ENCODE measurements at regions not wholly inside any gene's neighbourhood (a gene's known extent, or its start where the extent isn't known, plus 50 kb on each side); places are given as distances from the start of the nearest gene placed in this dataset.

DNA sequence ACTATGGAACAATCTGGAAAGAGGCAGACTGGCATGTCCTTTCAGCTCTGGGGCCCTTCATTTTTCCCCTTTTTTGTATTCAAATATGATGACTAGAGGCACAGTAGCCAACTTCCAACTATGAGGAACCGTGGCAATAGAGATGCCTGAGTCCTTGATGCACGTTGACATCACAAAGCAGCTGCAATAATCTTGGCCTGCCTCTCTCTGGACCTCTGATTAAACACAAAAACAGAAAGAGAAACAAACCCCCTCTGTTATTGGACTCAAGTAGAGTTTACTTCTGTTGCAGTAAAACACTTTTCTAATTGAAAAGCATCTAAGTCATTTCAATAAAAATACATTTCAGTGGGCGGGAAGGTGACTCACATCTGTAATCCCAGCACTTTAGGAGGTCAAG is 122.2 kb upstream of the GRAMD2B start:
- H3K9me3 Mint-ChIP-seq (ENCODE audit: low read depth): peaks cover 23% of the 10 kb centered on the region
- no peak for DNase-seq (ENCODE audit: low spot score, unreplicated experiment)
- TF ChIP-seq, protein P1, sequence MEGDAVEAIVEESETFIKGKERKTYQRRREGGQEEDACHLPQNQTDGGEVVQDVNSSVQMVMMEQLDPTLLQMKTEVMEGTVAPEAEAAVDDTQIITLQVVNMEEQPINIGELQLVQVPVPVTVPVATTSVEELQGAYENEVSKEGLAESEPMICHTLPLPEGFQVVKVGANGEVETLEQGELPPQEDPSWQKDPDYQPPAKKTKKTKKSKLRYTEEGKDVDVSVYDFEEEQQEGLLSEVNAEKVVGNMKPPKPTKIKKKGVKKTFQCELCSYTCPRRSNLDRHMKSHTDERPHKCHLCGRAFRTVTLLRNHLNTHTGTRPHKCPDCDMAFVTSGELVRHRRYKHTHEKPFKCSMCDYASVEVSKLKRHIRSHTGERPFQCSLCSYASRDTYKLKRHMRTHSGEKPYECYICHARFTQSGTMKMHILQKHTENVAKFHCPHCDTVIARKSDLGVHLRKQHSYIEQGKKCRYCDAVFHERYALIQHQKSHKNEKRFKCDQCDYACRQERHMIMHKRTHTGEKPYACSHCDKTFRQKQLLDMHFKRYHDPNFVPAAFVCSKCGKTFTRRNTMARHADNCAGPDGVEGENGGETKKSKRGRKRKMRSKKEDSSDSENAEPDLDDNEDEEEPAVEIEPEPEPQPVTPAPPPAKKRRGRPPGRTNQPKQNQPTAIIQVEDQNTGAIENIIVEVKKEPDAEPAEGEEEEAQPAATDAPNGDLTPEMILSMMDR (IDR thresholded peaks at IDR 0.05; ENCODE audit: unreplicated experiment): no peak
- no peak overlapping the region for H3K4me3 Mint-ChIP-seq (ENCODE audit: low read depth)
- H3K4me1 Mint-ChIP-seq (ENCODE audit: low read depth): no peaks in the 10 kb centered on the region
- peaks cover 3% of the 10 kb centered on the region for H3K36me3 Mint-ChIP-seq (ENCODE audit: insufficient read depth)
- H3K27me3 Mint-ChIP-seq: no peaks in the 10 kb centered on the region
- no peak overlapping the region for H3K27ac Mint-ChIP-seq

DNA sequence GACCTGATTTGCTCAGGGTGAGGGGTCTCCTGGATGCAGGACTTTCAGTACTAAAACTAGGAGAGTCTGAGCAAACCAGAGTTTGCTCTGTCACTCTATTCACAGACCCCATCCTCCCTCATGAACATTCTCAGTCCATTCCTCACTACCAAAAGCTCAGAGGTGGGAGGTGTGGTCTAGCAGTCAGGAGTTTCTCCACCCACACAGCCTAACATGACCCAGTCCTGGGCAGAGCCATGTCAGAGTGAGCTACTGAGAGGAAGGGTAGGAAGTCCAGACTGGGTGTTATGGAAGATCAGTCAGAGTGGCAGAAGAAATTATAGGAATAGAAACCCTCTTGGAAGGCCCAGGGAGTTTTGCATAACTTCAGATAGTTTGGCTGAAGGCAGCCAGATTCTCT is 113.3 kb upstream of the GRAMD2B start:
- no peak overlapping the region for H3K4me3 Mint-ChIP-seq (ENCODE audit: low read depth)
- TF ChIP-seq, protein P1 (IDR thresholded peaks at IDR 0.05; ENCODE audit: unreplicated experiment): no peak
- H3K27ac Mint-ChIP-seq: no peak overlapping the region
- H3K4me1 Mint-ChIP-seq (ENCODE audit: low read depth): peaks cover 14% of the 10 kb centered on the region
- no peak for DNase-seq (ENCODE audit: low spot score, unreplicated experiment)
- no peaks in the 10 kb centered on the region for H3K27me3 Mint-ChIP-seq
- peaks cover 19% of the 10 kb centered on the region for H3K9me3 Mint-ChIP-seq (ENCODE audit: low read depth)
- peaks cover 3% of the 10 kb centered on the region for H3K36me3 Mint-ChIP-seq (ENCODE audit: insufficient read depth)

DNA sequence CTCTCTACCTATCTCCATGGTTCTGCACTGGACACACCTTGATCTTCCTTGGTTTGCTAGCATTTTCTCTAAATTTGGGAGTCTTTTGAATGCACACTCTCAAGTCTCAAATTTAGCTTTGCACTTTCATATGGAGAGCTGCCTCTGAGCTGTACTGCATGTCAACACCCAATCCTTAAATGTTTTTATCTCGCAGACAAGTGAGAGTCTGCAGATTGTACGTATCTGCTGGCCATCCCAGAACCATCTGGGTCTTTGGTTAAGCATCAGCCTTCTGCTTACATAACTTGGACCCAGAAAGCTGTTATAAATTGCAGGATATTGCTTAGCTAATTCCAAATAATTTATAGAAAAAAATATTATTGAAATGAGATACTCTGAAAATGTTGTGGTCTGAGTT is 111.4 kb upstream of the GRAMD2B start:
- H3K9me3 Mint-ChIP-seq (ENCODE audit: low read depth): peaks cover 16% of the 10 kb centered on the region

DNA sequence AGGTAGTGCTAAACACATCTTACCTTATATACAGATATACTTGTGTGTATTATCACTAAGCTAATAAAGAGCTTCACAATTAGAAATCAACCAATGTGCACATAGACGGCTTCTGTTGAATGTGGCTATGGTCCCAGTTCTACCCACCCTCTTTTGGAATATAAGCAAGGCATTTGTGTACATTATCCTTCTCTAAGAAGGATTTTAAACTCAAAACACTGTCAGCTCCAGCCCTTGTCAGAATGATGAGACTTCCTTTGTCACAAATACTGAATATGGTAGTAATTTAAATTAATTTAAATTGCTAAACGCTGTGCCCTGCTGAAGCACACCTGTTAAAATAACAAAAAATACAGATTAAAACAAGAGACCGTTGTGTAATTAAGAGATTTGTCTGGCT is 107.9 kb upstream of the GRAMD2B start:
- Mint-ChIP-seq H3K9me3 (ENCODE audit: low read depth) (peaks cover 12% of the 10 kb centered on the region), H3K27me3 (peaks cover 35% of the 10 kb centered on the region), H3K36me3 (ENCODE audit: insufficient read depth) (no peaks in the 10 kb centered on the region)

More for the DNA sequence above, 111.4 kb upstream of the GRAMD2B start:
- Mint-ChIP-seq H3K36me3 (ENCODE audit: insufficient read depth) (peaks cover 3% of the 10 kb centered on the region), H3K4me3 (ENCODE audit: low read depth) (no peak overlapping the region), H3K27me3 (peaks cover 10% of the 10 kb centered on the region), H3K27ac (no peak overlapping the region), H3K4me1 (ENCODE audit: low read depth) (peaks cover 14% of the 10 kb centered on the region)
- TF ChIP-seq, protein P1 (IDR thresholded peaks at IDR 0.05; ENCODE audit: unreplicated experiment): no peak
- DNase-seq (ENCODE audit: low spot score, unreplicated experiment): no peak

DNA sequence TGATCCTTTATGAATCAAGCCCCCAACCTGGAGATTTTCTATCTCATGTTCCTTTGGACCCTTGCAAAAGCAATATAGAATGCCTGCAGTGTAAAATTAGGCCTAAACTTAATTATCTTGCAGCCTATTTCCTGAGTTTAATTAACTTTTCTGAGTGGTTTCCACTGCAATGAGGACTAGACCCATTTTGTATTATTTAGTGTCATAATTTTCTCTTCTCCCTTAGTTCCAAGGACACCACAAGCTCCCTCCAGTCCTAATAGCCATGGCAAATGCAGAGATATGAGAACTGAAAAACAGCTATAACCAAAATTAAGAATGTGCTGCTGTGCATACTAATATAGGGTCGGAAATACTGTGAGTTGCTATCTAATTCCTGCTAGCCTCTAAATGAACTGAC is 90.9 kb upstream of the GRAMD2B start:
- Mint-ChIP-seq H3K4me3 (ENCODE audit: low read depth) (no peak overlapping the region), H3K36me3 (ENCODE audit: insufficient read depth) (no peaks in the 10 kb centered on the region)

More for the DNA sequence above, 107.9 kb upstream of the GRAMD2B start:
- DNase-seq (ENCODE audit: low spot score, unreplicated experiment): no peak
- TF ChIP-seq, protein P1 (IDR thresholded peaks at IDR 0.05; ENCODE audit: unreplicated experiment): no peak
- Mint-ChIP-seq H3K4me1 (ENCODE audit: low read depth) (peaks cover 17% of the 10 kb centered on the region), H3K27ac (no peak overlapping the region), H3K4me3 (ENCODE audit: low read depth) (no peak overlapping the region)

More for the DNA sequence above, 90.9 kb upstream of the GRAMD2B start:
- Mint-ChIP-seq H3K27ac (no peak overlapping the region), H3K4me1 (ENCODE audit: low read depth) (peaks cover 30% of the 10 kb centered on the region), H3K9me3 (ENCODE audit: low read depth) (peaks cover 5% of the 10 kb centered on the region), H3K27me3 (no peaks in the 10 kb centered on the region)
- TF ChIP-seq, protein P1 (IDR thresholded peaks at IDR 0.05; ENCODE audit: unreplicated experiment): no peak
- DNase-seq (ENCODE audit: low spot score, unreplicated experiment): no peak
